Astrocyte of the hippocampus (primary cell): ENCODE measurements at regions not wholly inside any gene's neighbourhood (a gene's known extent, or its start where the extent isn't known, plus 50 kb on each side); places are given as distances from the start of the nearest gene placed in this dataset.
A peak's percentile ranks its signal among the peaks of the same experiment; 100 is the strongest.

Experiments used
- DNase-seq: peaks from one replicate; pipeline ENCODE4 v3.0.0; 2011; ENCODE audit warnings: low read depth, low spot score

GRCh38 chr3:81279481-81280379, 481.7 kb downstream of the GBE1 start:
- peak; percentile 21 for DNase-seq

DNA sequence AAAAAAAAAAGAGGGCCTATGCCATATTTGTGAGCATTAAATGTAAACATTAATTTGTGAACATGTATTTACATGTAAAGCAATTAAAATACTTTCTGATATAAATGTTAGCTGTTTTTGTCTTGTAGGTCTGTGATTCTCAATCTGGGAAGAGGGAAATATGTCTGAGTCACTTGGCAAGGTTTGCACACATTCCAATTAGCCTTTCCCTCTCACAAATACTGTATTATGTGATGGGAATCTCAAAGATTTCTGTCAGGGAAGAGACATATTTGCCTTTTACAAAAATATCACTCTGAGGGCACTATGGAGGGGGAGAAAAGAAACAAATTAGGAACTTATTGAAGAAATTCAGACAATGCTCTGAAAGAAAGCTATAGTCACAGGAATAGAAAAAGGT, 483.6 kb downstream of the GBE1 start:
- peak; percentile 69 for DNase-seq

DNA sequence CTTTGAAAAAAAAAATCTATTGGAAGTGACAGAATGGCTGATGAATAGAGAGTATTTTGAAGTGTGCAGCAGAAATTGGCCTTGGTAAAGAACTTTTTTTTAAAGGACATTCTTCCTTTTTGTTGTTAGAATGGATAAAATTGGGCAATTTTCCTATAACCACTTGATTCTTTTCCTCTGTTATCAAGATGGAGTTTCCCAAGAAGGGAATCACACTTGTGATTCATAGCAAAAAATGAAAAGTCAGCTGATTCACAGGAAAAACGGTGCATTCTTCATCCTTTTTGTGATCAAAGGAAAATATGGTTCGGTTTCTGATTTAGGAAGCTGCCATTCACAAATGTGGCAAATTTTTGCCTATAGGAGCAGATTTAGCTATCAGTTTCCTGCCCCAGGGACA, 486.8 kb downstream of the GBE1 start:
- no peak for DNase-seq

DNA sequence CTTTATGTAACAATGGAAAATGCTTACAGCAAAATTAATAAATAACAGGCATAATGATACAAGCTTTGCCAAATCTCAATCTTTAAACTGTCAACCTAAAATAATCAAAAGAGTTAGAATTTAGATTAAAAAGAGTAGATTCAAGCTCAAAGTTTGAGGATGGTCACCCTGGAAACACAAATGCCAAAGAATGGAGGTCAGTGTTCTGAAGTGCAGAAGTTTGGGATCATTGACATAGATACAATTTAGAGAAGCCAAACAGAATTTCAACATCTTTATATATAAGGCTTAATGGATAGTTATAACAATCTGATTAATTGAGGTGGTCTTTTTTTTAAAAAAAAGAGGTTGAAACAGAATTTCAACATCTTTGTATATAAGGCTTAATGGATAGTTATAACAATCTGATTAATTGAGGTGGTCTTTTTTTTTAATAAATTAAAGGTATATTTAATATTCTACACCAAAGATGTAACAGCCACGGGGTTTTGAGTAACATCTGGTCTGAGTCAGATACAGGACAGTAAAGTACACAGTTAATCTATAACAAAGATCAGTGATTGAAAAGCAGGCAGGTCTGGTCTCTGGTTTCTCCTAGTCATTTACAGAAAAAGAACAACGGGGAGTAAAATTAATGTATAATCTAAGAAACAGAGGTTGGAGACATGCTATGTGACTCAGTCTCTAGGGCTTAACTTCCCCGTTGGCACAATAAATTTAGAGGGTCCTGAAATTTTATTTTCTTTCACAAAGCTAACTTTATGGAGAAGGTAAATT, 490.7 kb downstream of the GBE1 start:
- no peak for DNase-seq

GRCh38 chr3:81268526-81268925, 492.9 kb downstream of the GBE1 start:
- no peak for DNase-seq

GRCh38 chr3:81261996-81262395, 499.4 kb downstream of the GBE1 start:
- no peak for DNase-seq

DNA sequence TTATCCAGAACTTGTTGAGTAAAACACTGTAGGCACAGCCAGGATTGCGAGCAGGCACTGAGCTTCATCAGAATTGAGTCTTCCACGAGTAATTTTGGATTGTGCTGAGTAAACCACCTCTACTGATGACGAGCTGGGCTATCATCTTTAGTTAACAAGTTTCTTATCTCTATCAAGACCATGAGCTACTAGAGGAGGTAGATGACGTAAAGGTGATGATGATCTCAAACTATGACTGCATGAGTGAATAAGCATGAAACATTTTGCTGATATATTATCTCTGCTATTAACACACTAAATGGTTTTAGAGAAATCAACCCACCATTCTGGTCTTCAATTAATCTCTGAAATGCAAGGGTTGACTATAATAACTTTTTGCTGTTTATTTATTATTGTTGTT, 506.0 kb downstream of the GBE1 start:
- no peak for DNase-seq

- no peak for DNase-seq
These were observed 510.3 kb downstream of the GBE1 start for GRCh38 chr3:81251096-81251495.

DNA sequence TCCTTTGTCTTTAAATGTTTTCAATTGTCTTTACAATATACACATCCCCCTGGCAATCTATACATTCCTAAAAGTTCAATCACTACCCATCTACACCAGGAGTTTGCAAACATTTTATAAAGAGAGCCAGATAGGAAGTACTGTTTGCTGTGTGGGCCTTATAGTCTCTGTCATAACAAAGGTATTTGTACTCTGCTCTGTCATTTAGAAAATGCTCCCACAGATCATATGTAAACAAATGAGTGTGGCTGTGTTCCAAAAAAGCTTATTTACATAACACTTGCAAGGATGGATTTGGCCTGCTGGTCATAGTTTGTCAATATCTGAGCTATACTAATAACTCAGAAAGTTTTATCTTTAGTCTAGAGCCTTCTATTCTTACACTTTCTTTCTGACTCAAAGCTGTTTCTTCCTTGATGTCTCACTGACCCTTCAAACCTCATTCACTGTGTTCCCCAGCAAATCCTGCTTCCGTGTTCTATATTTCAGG, 511.9 kb downstream of the GBE1 start:
- peak; percentile 37 for DNase-seq

- DNase-seq, result peak; percentile 9
These were observed 515.9 kb downstream of the GBE1 start for GRCh38 chr3:81245501-81245900.

DNA sequence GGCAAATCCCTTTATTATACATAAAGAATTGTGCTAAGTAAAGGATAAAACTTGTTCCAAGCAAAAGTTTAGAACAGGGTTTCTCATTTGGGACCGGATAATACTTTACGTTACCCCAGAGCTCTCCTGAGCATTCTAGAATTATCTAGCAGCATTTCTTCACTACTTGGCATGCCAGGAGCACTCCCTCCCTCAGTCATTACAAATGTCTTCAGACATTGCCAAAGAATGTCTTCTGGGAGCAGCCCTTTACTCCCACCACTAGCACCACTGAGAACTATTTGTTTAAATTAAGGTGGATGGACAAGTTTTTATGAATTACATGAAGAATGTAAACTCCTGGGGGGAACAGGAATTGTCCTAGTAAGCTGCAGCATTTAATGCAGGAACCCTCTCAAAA, 516.4 kb downstream of the GBE1 start:
- DNase-seq, result peak; percentile 13

GRCh38 chr3:81244231-81244630, 517.2 kb downstream of the GBE1 start:
- no peak for DNase-seq

GRCh38 chr3:81242871-81243270, 518.6 kb downstream of the GBE1 start:
- peak; percentile 32 for DNase-seq

DNA sequence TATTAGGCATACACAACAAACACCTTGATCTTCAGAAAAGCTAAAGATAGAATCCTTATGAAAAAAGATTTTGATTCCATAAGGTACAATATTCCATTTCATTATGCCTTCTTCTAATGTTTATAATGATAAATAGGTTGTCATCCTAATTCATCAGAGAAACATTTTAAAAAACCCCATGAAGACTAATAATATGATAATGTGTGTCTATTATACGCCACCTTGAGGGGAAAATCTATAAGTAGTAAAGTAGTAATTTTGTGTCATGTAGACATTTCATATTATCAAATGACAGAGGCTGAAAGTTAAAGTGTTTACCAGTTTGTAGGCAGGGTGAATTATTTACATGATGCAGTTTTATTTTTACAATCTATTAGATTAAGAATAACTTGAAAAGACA, 524.3 kb downstream of the GBE1 start:
- DNase-seq, result no peak

DNA sequence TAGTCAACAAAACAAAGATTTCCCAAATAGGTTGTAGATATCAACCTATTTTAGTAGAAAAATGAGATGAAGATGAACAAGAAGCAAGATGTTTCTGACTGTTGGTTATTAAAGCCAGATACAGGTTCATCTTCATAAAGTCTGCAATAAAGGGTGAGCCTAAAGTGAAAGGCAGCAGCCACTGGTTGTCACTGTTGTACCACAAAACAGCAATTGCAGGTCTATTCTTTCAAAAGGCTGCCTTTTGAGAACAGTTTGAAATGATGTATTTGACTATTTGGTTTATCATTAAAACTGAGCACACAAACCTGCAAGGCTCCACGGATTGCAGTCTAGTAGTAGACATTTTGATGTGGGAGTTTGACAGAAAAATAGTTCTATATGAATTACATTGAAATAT, 543.4 kb downstream of the GBE1 start:
- peak; percentile 57 for DNase-seq

DNA sequence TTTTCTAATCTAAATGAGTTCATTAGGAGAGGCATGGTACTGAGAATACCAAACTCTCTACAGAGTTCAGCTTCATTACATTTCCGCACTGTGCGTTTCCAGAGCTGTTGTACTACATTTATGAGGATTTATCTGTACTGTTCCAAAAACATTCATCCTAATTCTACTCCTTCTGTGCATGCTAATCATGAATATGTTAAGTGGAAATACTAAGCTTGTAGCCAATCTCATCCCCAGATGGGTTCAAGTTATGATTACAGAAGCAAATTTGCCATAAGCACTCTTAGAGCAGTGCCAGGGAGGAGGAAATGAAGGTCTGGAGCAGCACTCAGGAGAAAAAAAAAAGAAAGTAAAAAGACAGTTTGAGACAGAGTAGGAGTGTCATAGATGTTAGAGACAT, 544.3 kb downstream of the GBE1 start:
- DNase-seq, result no peak

DNA sequence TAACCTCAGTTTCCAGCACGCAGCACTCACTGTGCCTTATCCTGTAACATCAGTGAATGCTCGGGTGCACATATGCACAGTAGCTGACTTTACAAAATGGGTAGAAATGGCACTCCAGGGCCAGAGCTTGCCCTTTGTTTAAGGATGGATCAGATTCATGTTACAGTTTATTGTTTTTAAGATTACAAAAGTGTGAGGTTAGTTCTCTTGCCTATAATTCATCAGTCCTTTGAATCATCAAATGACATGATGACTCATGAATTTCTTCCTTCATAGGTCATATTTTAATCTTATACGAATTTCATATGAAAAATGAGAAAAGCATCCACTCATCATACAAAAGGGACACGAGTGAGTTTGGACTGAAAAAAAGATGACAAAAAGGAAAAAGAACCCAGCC, 545.3 kb downstream of the GBE1 start:
- DNase-seq, result peak; percentile 17

DNA sequence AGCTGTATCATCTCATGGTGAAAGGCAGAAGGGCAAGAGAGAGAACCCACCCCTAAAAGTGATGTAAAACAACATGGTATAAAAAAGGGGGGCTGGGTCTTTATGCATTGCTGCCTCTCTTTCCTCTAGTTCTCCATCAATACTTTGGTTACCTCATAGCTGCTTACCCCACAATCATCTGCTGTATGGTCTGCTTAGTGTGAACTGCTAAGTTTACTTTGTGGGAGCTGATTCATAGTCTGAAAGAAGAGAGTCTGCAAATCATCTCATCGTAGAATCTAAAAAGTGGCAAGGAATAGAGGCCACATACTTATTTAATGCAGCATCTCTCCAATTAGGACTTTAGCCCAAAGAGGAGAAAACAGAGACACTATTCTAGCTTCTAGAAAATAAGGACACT, 546.8 kb downstream of the GBE1 start:
- DNase-seq, result no peak

DNA sequence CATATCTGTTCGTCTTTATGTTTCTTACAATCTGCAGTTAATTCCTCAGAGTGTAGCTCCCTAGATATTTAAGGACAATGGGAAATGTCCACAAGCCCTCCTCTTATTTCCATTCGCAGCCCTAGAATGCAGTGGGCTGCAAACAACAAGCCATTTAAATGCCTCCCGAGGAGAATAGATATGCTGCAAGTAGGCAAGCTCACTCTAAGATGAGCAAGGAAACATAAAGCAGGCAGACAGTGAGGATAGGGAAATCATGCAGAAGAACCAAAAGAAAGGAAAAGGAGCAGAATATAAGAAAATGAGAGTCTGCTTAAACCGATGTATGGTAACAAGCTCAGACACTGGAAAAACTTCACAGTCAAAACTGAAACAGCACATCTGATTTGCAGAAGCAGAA, 561.9 kb downstream of the GBE1 start:
- DNase-seq, result peak; percentile 10

DNA sequence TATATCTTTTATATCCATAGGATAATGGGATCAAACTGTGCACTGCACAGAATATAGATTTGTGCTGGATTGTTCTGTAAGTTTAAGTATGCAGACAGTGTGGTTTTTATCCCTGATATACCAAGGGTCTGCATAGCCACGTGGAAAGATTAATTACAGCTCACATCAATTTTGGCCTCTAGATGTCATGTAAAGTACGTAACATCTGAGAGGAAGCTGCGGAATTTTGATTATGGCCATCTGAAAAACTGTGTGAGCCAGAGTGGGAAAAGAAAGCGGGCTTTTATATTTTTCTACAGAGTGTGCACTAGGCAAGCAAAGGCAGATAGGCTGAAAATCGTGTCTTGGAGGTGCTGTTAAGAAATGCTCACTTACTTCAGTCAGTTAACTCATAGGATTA, 562.7 kb downstream of the GBE1 start:
- DNase-seq, result peak; percentile 7

- no peak for DNase-seq
These were observed 563.2 kb downstream of the GBE1 start for GRCh38 chr3:81198216-81198615.

- no peak for DNase-seq
These were observed 564.1 kb downstream of the GBE1 start for GRCh38 chr3:81197386-81197785.

DNA sequence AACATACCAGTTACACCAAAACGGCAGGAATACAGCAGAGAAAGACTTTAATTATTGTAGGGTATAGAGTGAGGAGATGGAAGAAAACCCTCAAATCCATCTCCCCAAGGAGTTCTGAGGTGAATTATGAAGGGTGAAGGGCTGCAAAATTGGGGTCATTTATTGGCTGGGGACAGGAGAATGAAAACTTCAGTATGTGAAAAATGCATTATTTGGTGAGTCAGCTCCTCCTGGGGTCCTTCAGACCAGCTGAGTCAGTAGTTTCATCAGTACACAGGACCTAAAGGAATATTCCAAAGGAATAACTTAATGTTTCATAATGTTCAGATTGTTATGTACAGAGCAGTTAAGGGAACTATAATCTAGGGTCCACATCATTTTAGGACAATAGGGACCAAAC, 566.0 kb downstream of the GBE1 start:
- DNase-seq, result peak; percentile 40
